ENCODE measurements at regions not wholly inside any gene's neighbourhood (a gene's known extent, or its start where the extent isn't known, plus 50 kb on each side); places are given as distances from the start of the nearest gene placed in this dataset.
"Not testable (repeated sequence)": the region's sequence is repeated elsewhere in the genome, so short reads cannot be mapped to it uniquely, and the experiment has no call there.

GRCh38 chr20:29085625-29086024, 2171.8 kb upstream of the DEFB115 start:
- DNase-seq (ENCODE audit: low read depth in 6 of 9, low spot score in 9 of 9): no peak
- H3K27me3 ChIP-seq (ENCODE audit: control insufficient read depth in 2 of 2, insufficient read depth in 1 of 2, low read length in 1 of 2): no peaks in the 10 kb centered on the region
- no peaks in the 10 kb centered on the region for H3K36me3 ChIP-seq (ENCODE audit: control insufficient read depth in 2 of 2, insufficient read depth in 2 of 2, low read length in 1 of 2)
- H3K27ac ChIP-seq (ENCODE audit: low read depth in 1 of 2, low read length in 1 of 2): no peak overlapping the region
- no peaks in the 10 kb centered on the region for H3K4me1 ChIP-seq (ENCODE audit: control insufficient read depth in 2 of 2, insufficient read depth in 2 of 2, low read length in 2 of 2)
- no peak overlapping the region for H3K4me3 ChIP-seq (ENCODE audit: low read length in 2 of 2)
- 14% methylated on average over 1 of the region's 1 CpG for WGBS
- H3K9me3 ChIP-seq (ENCODE audit: control insufficient read depth in 2 of 2, insufficient read depth in 1 of 2, low read length in 1 of 2): peaks cover 2 to 9% of the 10 kb centered on the region in 2 donors

- WGBS: 93% methylated on average over 11 of the region's 11 CpGs
- H3K36me3 ChIP-seq (ENCODE audit: control insufficient read depth in 2 of 2, insufficient read depth in 2 of 2, low read length in 1 of 2); H3K4me1 ChIP-seq (ENCODE audit: control insufficient read depth in 2 of 2, insufficient read depth in 2 of 2, low read length in 2 of 2); H3K4me3 ChIP-seq (ENCODE audit: low read length in 2 of 2); DNase-seq (ENCODE audit: low read depth in 6 of 9, low spot score in 9 of 9); H3K27ac ChIP-seq (ENCODE audit: low read depth in 1 of 2, low read length in 1 of 2); H3K9me3 ChIP-seq (ENCODE audit: control insufficient read depth in 2 of 2, insufficient read depth in 1 of 2, low read length in 1 of 2); H3K27me3 ChIP-seq (ENCODE audit: control insufficient read depth in 2 of 2, insufficient read depth in 1 of 2, low read length in 1 of 2): not testable (repeated sequence)
Measured at GRCh38 chr20:29086145-29086718, 2171.2 kb upstream of the DEFB115 start.

DNA sequence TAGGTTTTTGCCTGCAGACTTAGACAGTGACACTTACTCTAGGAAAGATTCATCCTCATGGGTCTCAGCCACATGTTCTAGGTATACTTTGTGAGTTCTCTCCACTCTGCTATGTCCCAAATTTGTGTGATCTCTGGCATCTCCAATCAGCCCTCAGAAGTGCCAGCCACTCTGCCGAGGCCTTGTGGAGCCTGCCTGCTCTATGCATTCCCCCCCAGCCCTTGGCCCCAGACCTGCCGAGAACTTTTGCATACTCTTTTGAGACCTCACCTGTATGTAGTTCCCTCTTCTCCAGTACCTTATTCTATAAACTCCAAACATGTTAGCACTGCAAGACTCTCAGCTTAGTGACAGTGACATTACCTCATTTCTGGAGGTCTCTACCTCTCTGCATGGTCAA, 2170.5 kb upstream of the DEFB115 start:
- 93% methylated on average over 2 of the region's 2 CpGs for WGBS
- Histone ChIP-seq H3K27me3 (ENCODE audit: control insufficient read depth in 2 of 2, insufficient read depth in 1 of 2, low read length in 1 of 2) (no peaks in the 10 kb centered on the region), H3K36me3 (ENCODE audit: control insufficient read depth in 2 of 2, insufficient read depth in 2 of 2, low read length in 1 of 2) (no peaks in the 10 kb centered on the region), H3K4me3 (ENCODE audit: low read length in 2 of 2) (no peak overlapping the region), H3K9me3 (ENCODE audit: control insufficient read depth in 2 of 2, insufficient read depth in 1 of 2, low read length in 1 of 2) (peaks cover 2 to 9% of the 10 kb centered on the region in 2 donors), H3K27ac (ENCODE audit: low read depth in 1 of 2, low read length in 1 of 2) (no peak overlapping the region), H3K4me1 (ENCODE audit: control insufficient read depth in 2 of 2, insufficient read depth in 2 of 2, low read length in 2 of 2) (no peaks in the 10 kb centered on the region)
- DNase-seq (ENCODE audit: low read depth in 6 of 9, low spot score in 9 of 9): no peak

DNA sequence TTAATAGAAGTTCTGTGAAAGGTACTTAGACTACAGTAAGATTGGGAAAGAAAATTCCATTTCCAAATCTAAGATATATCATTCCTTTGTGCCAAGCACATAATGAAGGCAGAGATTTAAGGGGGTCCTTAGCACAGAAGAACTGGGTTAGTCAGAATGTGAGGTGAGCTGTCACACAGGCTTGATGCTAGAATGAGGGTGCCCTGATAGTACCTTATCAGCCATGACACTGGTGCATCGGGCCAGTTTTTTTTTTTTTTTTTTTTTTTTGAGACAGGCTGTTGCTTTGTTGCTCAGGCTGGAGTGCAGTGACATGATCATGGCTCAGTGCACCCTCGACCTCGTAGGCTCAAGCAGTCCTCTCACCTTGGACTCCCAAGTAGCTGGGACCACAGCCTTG, 2169.6 kb upstream of the DEFB115 start:
- not testable (repeated sequence) for DNase-seq (ENCODE audit: low read depth in 6 of 9, low spot score in 9 of 9); H3K27ac ChIP-seq (ENCODE audit: low read depth in 1 of 2, low read length in 1 of 2); H3K9me3 ChIP-seq (ENCODE audit: control insufficient read depth in 2 of 2, insufficient read depth in 1 of 2, low read length in 1 of 2); H3K4me1 ChIP-seq (ENCODE audit: control insufficient read depth in 2 of 2, insufficient read depth in 2 of 2, low read length in 2 of 2); H3K36me3 ChIP-seq (ENCODE audit: control insufficient read depth in 2 of 2, insufficient read depth in 2 of 2, low read length in 1 of 2); H3K27me3 ChIP-seq (ENCODE audit: control insufficient read depth in 2 of 2, insufficient read depth in 1 of 2, low read length in 1 of 2); H3K4me3 ChIP-seq (ENCODE audit: low read length in 2 of 2)
- 72% methylated on average over 3 of the region's 3 CpGs for WGBS

- not testable (repeated sequence) for H3K4me1 ChIP-seq (ENCODE audit: control insufficient read depth in 2 of 2, insufficient read depth in 2 of 2, low read length in 2 of 2); DNase-seq (ENCODE audit: low read depth in 6 of 9, low spot score in 9 of 9); H3K4me3 ChIP-seq (ENCODE audit: low read length in 2 of 2); H3K27ac ChIP-seq (ENCODE audit: low read depth in 1 of 2, low read length in 1 of 2); H3K27me3 ChIP-seq (ENCODE audit: control insufficient read depth in 2 of 2, insufficient read depth in 1 of 2, low read length in 1 of 2); H3K36me3 ChIP-seq (ENCODE audit: control insufficient read depth in 2 of 2, insufficient read depth in 2 of 2, low read length in 1 of 2); H3K9me3 ChIP-seq (ENCODE audit: control insufficient read depth in 2 of 2, insufficient read depth in 1 of 2, low read length in 1 of 2)
- 80% methylated on average over 2 of the region's 2 CpGs for WGBS
Measured at GRCh38 chr20:29088472-29088871, 2169.0 kb upstream of the DEFB115 start.

GRCh38 chr20:29089409-29089808, 2168.1 kb upstream of the DEFB115 start:
- H3K4me3 ChIP-seq (ENCODE audit: low read length in 2 of 2); H3K36me3 ChIP-seq (ENCODE audit: control insufficient read depth in 2 of 2, insufficient read depth in 2 of 2, low read length in 1 of 2); DNase-seq (ENCODE audit: low read depth in 6 of 9, low spot score in 9 of 9); H3K4me1 ChIP-seq (ENCODE audit: control insufficient read depth in 2 of 2, insufficient read depth in 2 of 2, low read length in 2 of 2); H3K27ac ChIP-seq (ENCODE audit: low read depth in 1 of 2, low read length in 1 of 2); H3K27me3 ChIP-seq (ENCODE audit: control insufficient read depth in 2 of 2, insufficient read depth in 1 of 2, low read length in 1 of 2); H3K9me3 ChIP-seq (ENCODE audit: control insufficient read depth in 2 of 2, insufficient read depth in 1 of 2, low read length in 1 of 2): not testable (repeated sequence)
- 72% methylated on average over 3 of the region's 3 CpGs for WGBS

DNA sequence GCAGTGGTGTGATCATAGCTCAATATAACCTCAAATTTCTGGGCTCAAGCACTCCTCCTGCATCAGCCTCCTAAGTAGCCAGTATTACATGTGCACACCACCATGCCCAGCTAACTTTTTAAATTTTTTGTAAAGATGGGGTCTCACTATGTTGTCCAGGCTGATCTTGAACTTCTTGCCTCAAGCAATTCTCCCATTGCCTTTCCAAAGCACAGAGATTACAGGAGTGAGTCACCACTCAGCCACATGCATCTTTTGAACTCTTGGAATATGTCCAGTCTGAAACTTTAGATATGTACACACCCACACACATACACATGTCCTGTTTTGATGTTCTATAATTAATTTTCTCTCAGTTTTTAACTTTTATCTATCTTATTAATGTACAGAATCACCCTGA, 2163.5 kb upstream of the DEFB115 start:
- not testable (repeated sequence) for H3K4me1 ChIP-seq (ENCODE audit: control insufficient read depth in 2 of 2, insufficient read depth in 2 of 2, low read length in 2 of 2); H3K9me3 ChIP-seq (ENCODE audit: control insufficient read depth in 2 of 2, insufficient read depth in 1 of 2, low read length in 1 of 2); H3K4me3 ChIP-seq (ENCODE audit: low read length in 2 of 2); H3K36me3 ChIP-seq (ENCODE audit: control insufficient read depth in 2 of 2, insufficient read depth in 2 of 2, low read length in 1 of 2); DNase-seq (ENCODE audit: low read depth in 6 of 9, low spot score in 9 of 9); H3K27ac ChIP-seq (ENCODE audit: low read depth in 1 of 2, low read length in 1 of 2); H3K27me3 ChIP-seq (ENCODE audit: control insufficient read depth in 2 of 2, insufficient read depth in 1 of 2, low read length in 1 of 2)

GRCh38 chr20:29096695-29097094, 2160.8 kb upstream of the DEFB115 start:
- H3K27ac ChIP-seq (ENCODE audit: low read depth in 1 of 2, low read length in 1 of 2); H3K9me3 ChIP-seq (ENCODE audit: control insufficient read depth in 2 of 2, insufficient read depth in 1 of 2, low read length in 1 of 2); H3K36me3 ChIP-seq (ENCODE audit: control insufficient read depth in 2 of 2, insufficient read depth in 2 of 2, low read length in 1 of 2); H3K27me3 ChIP-seq (ENCODE audit: control insufficient read depth in 2 of 2, insufficient read depth in 1 of 2, low read length in 1 of 2); H3K4me3 ChIP-seq (ENCODE audit: low read length in 2 of 2); H3K4me1 ChIP-seq (ENCODE audit: control insufficient read depth in 2 of 2, insufficient read depth in 2 of 2, low read length in 2 of 2); DNase-seq (ENCODE audit: low read depth in 6 of 9, low spot score in 9 of 9): not testable (repeated sequence)
- WGBS: 70% methylated on average over 1 of the region's 1 CpG

GRCh38 chr20:29107884-29108283, 2149.6 kb upstream of the DEFB115 start:
- H3K36me3 ChIP-seq (ENCODE audit: control insufficient read depth in 2 of 2, insufficient read depth in 2 of 2, low read length in 1 of 2); DNase-seq (ENCODE audit: low read depth in 6 of 9, low spot score in 9 of 9); H3K27me3 ChIP-seq (ENCODE audit: control insufficient read depth in 2 of 2, insufficient read depth in 1 of 2, low read length in 1 of 2); H3K9me3 ChIP-seq (ENCODE audit: control insufficient read depth in 2 of 2, insufficient read depth in 1 of 2, low read length in 1 of 2); H3K27ac ChIP-seq (ENCODE audit: low read depth in 1 of 2, low read length in 1 of 2); H3K4me1 ChIP-seq (ENCODE audit: control insufficient read depth in 2 of 2, insufficient read depth in 2 of 2, low read length in 2 of 2); H3K4me3 ChIP-seq (ENCODE audit: low read length in 2 of 2): not testable (repeated sequence)
- WGBS: 86% methylated on average over 6 of the region's 6 CpGs

GRCh38 chr20:29109386-29109785, 2148.1 kb upstream of the DEFB115 start:
- H3K27me3 ChIP-seq (ENCODE audit: control insufficient read depth in 2 of 2, insufficient read depth in 1 of 2, low read length in 1 of 2); H3K4me1 ChIP-seq (ENCODE audit: control insufficient read depth in 2 of 2, insufficient read depth in 2 of 2, low read length in 2 of 2); DNase-seq (ENCODE audit: low read depth in 6 of 9, low spot score in 9 of 9); H3K36me3 ChIP-seq (ENCODE audit: control insufficient read depth in 2 of 2, insufficient read depth in 2 of 2, low read length in 1 of 2); H3K9me3 ChIP-seq (ENCODE audit: control insufficient read depth in 2 of 2, insufficient read depth in 1 of 2, low read length in 1 of 2); H3K27ac ChIP-seq (ENCODE audit: low read depth in 1 of 2, low read length in 1 of 2); H3K4me3 ChIP-seq (ENCODE audit: low read length in 2 of 2): not testable (repeated sequence)
- 89% methylated on average over 2 of the region's 2 CpGs for WGBS

Measured in thymus (tissue), 11 donors.